ENCODE measurements at regions not wholly inside any gene's neighbourhood (a gene's known extent, or its start where the extent isn't known, plus 50 kb on each side); places are given as distances from the start of the nearest gene placed in this dataset.

DNA sequence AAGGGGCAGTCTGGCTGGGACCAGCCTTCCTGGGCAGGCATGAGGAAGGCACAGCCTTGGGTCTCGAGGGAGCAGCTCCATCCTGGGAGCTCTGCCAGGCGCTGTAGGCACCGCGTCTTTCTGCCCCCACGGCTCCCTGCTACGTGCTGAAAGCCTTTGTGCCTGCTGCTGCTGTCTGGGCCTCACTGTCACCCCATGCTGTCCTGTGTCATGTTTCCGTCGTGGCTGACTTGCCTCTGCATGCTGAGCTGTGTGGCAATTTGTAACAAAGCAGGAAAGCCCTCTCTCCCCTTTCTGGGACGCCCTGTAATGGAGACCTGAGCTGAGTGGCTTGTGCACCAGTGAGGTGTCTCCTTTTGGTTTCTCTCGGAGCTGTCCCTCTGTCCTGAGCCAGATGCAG is 152.5 kb downstream of the TSN start:
- Histone ChIP-seq H3K27me3 (ENCODE audit: control insufficient read depth, insufficient read depth, low read length) (peaks cover 7% of the 10 kb centered on the region), H3K36me3 (ENCODE audit: control insufficient read depth, insufficient read depth, low read length) (no peaks in the 10 kb centered on the region), H3K4me3 (ENCODE audit: low read depth, low read length) (no peak overlapping the region)
- DNase-seq (ENCODE audit: low read depth) = no peak
- TF ChIP-seq, protein P1, sequence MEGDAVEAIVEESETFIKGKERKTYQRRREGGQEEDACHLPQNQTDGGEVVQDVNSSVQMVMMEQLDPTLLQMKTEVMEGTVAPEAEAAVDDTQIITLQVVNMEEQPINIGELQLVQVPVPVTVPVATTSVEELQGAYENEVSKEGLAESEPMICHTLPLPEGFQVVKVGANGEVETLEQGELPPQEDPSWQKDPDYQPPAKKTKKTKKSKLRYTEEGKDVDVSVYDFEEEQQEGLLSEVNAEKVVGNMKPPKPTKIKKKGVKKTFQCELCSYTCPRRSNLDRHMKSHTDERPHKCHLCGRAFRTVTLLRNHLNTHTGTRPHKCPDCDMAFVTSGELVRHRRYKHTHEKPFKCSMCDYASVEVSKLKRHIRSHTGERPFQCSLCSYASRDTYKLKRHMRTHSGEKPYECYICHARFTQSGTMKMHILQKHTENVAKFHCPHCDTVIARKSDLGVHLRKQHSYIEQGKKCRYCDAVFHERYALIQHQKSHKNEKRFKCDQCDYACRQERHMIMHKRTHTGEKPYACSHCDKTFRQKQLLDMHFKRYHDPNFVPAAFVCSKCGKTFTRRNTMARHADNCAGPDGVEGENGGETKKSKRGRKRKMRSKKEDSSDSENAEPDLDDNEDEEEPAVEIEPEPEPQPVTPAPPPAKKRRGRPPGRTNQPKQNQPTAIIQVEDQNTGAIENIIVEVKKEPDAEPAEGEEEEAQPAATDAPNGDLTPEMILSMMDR (IDR thresholded peaks at IDR 0.05; ENCODE audit: insufficient read depth, low read length, poor library complexity, severe bottlenecking) = no peak

DNA sequence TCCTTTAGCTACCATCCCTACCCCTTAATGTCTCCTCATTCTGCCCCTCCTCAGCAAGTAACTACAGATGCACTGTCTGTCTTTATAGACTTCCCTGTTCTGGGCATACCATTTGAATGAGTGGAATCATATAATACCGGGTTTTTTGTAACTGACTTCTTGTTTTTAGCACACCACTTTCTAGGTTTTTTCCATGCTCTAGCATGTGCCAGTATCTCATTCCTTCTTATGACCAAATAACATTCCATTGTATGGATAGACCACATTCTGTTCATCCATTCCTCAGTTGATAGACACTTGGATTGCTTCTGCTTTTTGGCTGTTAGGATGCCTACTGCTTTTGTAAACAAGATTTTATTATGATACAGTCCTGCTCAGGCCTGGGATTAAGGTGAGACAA is 154.7 kb downstream of the TSN start:
- TF ChIP-seq, protein P1 (IDR thresholded peaks at IDR 0.05; ENCODE audit: insufficient read depth, low read length, poor library complexity, severe bottlenecking) = no peak
- H3K4me3 ChIP-seq (ENCODE audit: low read depth, low read length) = no peak overlapping the region
- no peaks in the 10 kb centered on the region for H3K36me3 ChIP-seq (ENCODE audit: control insufficient read depth, insufficient read depth, low read length)
- DNase-seq (ENCODE audit: low read depth) = no peak
- H3K27me3 ChIP-seq (ENCODE audit: control insufficient read depth, insufficient read depth, low read length) = peaks cover 4% of the 10 kb centered on the region

DNA sequence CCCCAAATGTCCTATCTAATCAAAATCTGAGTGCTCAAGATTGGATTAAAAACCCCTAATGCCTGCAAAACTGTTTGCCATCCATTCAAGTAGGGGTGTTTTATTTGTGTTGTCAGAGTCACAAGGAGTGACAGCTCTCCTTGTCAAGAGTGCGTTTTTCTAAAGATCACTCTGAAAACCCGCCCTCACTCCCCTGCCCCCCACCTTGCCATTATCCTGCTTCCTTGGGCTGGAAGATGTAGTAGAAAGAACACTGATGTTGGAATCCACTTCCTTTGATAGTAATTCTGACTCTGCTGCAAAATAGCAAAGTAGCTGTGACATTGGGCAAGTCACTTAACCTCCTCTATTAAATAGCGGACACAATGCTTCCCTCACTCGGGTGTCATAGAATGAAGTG is 155.6 kb downstream of the TSN start:
- no peak for DNase-seq (ENCODE audit: low read depth)
- TF ChIP-seq, protein P1 (IDR thresholded peaks at IDR 0.05; ENCODE audit: insufficient read depth, low read length, poor library complexity, severe bottlenecking) = no peak
- Histone ChIP-seq H3K4me3 (ENCODE audit: low read depth, low read length) (no peak overlapping the region), H3K27me3 (ENCODE audit: control insufficient read depth, insufficient read depth, low read length) (peaks cover 4% of the 10 kb centered on the region), H3K36me3 (ENCODE audit: control insufficient read depth, insufficient read depth, low read length) (no peaks in the 10 kb centered on the region)

DNA sequence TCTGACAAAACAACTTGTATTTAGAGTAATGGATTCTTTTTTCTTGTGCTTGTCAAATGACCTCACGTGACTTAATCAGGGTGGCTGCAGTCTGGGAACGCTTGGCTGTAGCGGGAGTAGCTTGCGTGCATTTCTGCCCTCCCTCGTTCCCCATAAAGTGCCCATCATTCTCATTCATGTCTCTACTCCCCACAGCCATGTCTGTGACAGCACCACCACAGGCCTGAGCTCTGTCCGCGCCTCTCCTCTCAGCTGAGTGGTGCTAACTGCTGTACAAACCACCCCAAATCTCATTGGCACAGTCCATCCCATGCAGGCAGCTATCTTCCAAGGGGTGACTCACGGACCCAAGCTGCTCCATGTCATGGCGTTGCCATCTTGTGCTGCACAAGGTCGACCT is 161.7 kb downstream of the TSN start:
- no peak for DNase-seq (ENCODE audit: low read depth)
- H3K36me3 ChIP-seq (ENCODE audit: control insufficient read depth, insufficient read depth, low read length) = no peaks in the 10 kb centered on the region
- no peak overlapping the region for H3K4me3 ChIP-seq (ENCODE audit: low read depth, low read length)
- TF ChIP-seq, protein P1 (IDR thresholded peaks at IDR 0.05; ENCODE audit: insufficient read depth, low read length, poor library complexity, severe bottlenecking) = no peak
- peaks cover 2% of the 10 kb centered on the region for H3K27me3 ChIP-seq (ENCODE audit: control insufficient read depth, insufficient read depth, low read length)

DNA sequence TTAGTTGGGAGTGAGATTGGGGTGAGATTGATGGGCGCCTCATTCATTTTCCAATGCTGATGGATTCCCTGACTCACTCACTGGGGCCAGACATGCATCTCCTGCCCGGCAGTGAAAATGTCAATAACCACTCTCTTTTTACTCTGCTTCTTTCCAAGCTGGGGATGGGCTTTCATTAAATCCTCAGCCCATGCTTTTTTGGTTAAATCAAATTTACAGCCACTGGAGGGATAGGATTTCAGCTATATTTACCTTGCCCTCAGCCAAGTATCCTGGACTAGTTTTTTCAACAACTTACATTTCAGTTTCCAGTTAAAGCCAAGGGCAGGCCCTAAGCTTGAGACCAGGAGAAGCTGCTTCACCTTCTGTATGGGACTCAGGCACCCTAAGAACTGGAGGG is 162.8 kb downstream of the TSN start:
- Histone ChIP-seq H3K36me3 (ENCODE audit: control insufficient read depth, insufficient read depth, low read length) (no peaks in the 10 kb centered on the region), H3K27me3 (ENCODE audit: control insufficient read depth, insufficient read depth, low read length) (peaks cover 2% of the 10 kb centered on the region), H3K4me3 (ENCODE audit: low read depth, low read length) (no peak overlapping the region)
- TF ChIP-seq, protein P1 (IDR thresholded peaks at IDR 0.05; ENCODE audit: insufficient read depth, low read length, poor library complexity, severe bottlenecking) = no peak
- no peak for DNase-seq (ENCODE audit: low read depth)

DNA sequence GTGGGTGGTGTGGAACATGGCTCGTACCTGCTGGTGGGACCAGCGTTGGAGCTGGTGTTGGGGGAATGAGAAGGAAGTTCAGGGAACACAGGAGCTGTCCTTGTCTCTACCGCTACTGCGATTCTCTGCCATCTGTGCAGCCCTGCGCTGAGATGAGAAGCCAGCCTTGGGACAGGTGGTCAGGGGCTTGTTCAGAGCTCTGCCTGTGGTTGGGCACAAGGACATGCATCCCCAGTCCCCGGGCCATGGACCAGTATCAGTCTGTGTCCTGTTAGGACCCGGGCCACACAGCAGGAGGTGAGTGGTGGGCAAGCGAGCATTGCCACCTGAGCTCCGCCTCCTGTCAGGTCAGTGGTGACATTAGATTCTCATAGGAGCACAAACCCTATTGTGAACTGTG is 164.4 kb downstream of the TSN start:
- TF ChIP-seq, protein P1 (IDR thresholded peaks at IDR 0.05; ENCODE audit: insufficient read depth, low read length, poor library complexity, severe bottlenecking) = no peak
- no peaks in the 10 kb centered on the region for H3K36me3 ChIP-seq (ENCODE audit: control insufficient read depth, insufficient read depth, low read length)
- H3K4me3 ChIP-seq (ENCODE audit: low read depth, low read length) = no peak overlapping the region
- peaks cover 2% of the 10 kb centered on the region for H3K27me3 ChIP-seq (ENCODE audit: control insufficient read depth, insufficient read depth, low read length)
- DNase-seq (ENCODE audit: low read depth) = no peak
